ENCODE measurements at regions not wholly inside any gene's neighbourhood (a gene's known extent, or its start where the extent isn't known, plus 50 kb on each side); places are given as distances from the start of the nearest gene placed in this dataset.

GRCh38 chr4:54588404-54588803 lies 69.4 kb upstream of the KIT start (continued):
- no peak for TF ChIP-seq THRAP3 (IDR thresholded peaks at IDR 0.05; ENCODE audit: borderline replicate concordance)

GRCh38 chr4:54589586-54589985 lies 68.2 kb upstream of the KIT start:
- Histone ChIP-seq H3K27ac (ENCODE audit: extremely low read depth, low read depth, low read length) (no peak overlapping the region), H3K36me3 (ENCODE audit: control insufficient read depth, insufficient read depth, low read length) (no peaks in the 10 kb centered on the region; the same call in 2 of the 3 replicates), H3K79me2 (ENCODE audit: control insufficient read depth, insufficient read depth, low read length) (no peaks in the 10 kb centered on the region), H3K4me1 (replicated peaks in 1 of 2; ENCODE audit: control insufficient read depth in 2 of 2, insufficient read depth in 2 of 2, low read length in 2 of 2) (peaks cover 0 to 41% of the 10 kb centered on the region in 2 experiments; a peak in 4 of 5 replicates), H4K20me1 (replicated peaks; ENCODE audit: control insufficient read depth, insufficient read depth, low read length) (no peaks in the 10 kb centered on the region), H2AFZ (ENCODE audit: low read depth, low read length) (no peak overlapping the region), H3K9me1 (ENCODE audit: control insufficient read depth, insufficient read depth, low read length) (no peaks in the 10 kb centered on the region), H3K4me3 (no peak overlapping the region), H3K4me2 (ENCODE audit: insufficient read depth, low read length) (no peak overlapping the region), H3K27me3 (ENCODE audit: control insufficient read depth in 2 of 2, insufficient read depth in 2 of 2, low read length in 2 of 2) (no peaks in the 10 kb centered on the region), H3K9me3 (replicated peaks; ENCODE audit: control insufficient read depth, insufficient read depth, low read depth, low read length) (no peaks in the 10 kb centered on the region), H3K9ac (ENCODE audit: insufficient read depth in 1 of 2, low read depth in 2 of 2, low read length in 2 of 2) (no peak overlapping the region)
- no peak for ATAC-seq
- intact Hi-C loops (cut with micrococcal nuclease) (loop anchor here (5.0 kb wide), 1 partner anchor 68 kb away; the partner anchor contains the start of gene KIT), in situ Hi-C loops (cut with MboI) (no loop called here)
- no peak for FAIRE-seq
- ChIA-PET POLR2A (no interaction called here), CTCF (ENCODE audit: low intra/inter-chr PET ratio) (no interaction called here)
- no peak for DNase-seq (ENCODE audit: extremely low read depth in 1 of 4, low spot score in 3 of 4)
- no TSS peak for BruUV-seq (replicated peaks)
- TF ChIP-seq ILF3 (IDR thresholded peaks at IDR 0.05; ENCODE audit: borderline replicate concordance) (no peak), SMAD2 (IDR thresholded peaks at IDR 0.05; ENCODE audit: low read depth, low read length) (no peak), ZNF263 (CRISPR knock-in tag; IDR thresholded peaks at IDR 0.05; ENCODE audit: borderline replicate concordance) (no peak), NFXL1 (CRISPR knock-in tag; IDR thresholded peaks at IDR 0.05) (no peak), E2F6 (IDR thresholded peaks at IDR 0.05; ENCODE audit: borderline replicate concordance in 1 of 2, extremely low read depth in 1 of 2, insufficient read depth in 1 of 2, insufficient read length in 1 of 2, low read depth in 1 of 2, low read length in 1 of 2, poor library complexity in 1 of 2, severe bottlenecking in 1 of 2) (no peak), SMARCA4 (IDR thresholded peaks at IDR 0.05) (no peak), SRSF3 (IDR thresholded peaks at IDR 0.05; ENCODE audit: insufficient read depth, low read length) (no peak), SLC30A9 (CRISPR knock-in tag; IDR thresholded peaks at IDR 0.05) (no peak)
- WGBS (ENCODE audit: insufficient coverage, low coverage, missing lambda C conversion rate), result 95% methylated on average over 2 of the region's 2 CpGs
